Panc1 (cell line): ENCODE measurements at regions not wholly inside any gene's neighbourhood (a gene's known extent, or its start where the extent isn't known, plus 50 kb on each side); places are given as distances from the start of the nearest gene placed in this dataset.

ENCODE experiments used
- CTCF ChIP-seq: fragments of 450-650 bp; IDR thresholded peaks from 2 replicates; pipeline ENCODE4 v1.5.1; 2017; ENCODE audit warnings: mild to moderate bottlenecking
- POLR2AphosphoS5 ChIP-seq: IDR thresholded peaks from 2 replicates; pipeline ENCODE4 v1.6.1; 2012; ENCODE audit warnings: mild to moderate bottlenecking, low read depth, low read length, moderate library complexity
- REST ChIP-seq, 2 experiments: IDR thresholded peaks; 2 replicates each; pipeline ENCODE4 v1.6.1; 2011 to 2012; ENCODE audit warnings: low read depth in 2 of 2, control low read depth in 1 of 2, low read length in 1 of 2, mild to moderate bottlenecking in 1 of 2, moderate library complexity in 1 of 2; ENCODE audit not compliant: insufficient read depth in 1 of 2
- SIN3A ChIP-seq: IDR thresholded peaks from 2 replicates; pipeline ENCODE4 v1.6.1; 2012; ENCODE audit warnings: low read depth, mild to moderate bottlenecking, low read length, moderate library complexity, borderline replicate concordance; ENCODE audit not compliant: insufficient read depth
- TCF7L2 ChIP-seq: IDR thresholded peaks from 2 replicates; pipeline ENCODE4 v1.6.1; 2011; ENCODE audit warnings: mild to moderate bottlenecking, low read depth, low read length, inconsistent platforms

DNA sequence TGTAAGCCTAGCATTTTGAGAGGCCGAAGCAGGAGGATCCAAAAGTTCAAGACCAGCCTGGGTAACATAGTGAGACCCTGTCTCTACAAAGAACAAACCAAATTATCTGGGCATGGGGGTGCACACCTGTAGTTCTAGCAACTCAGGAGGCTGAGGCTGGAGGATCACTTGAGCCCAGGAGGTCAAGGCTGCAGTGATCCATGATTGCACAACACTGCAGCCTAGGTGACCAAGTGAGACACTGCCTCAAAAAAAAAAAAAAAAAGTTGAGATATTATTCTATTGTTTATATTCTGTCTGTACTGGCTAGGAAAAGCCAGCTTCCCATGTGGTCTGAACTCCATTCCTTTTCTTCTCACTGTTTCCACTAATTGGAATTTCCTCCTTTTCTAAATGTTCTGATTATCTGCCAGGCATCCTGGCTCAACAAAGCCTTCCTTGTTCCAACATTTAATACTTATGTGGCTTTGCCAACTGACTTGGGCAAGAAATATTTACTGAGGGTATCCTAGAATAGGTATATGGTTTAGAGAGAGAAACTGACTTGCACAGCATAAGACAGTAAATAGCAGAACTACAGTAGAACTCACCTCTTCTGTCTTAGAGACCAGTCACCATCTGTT, 175.2 kb upstream of the ADAMTS3 start:
- TF ChIP-seq CTCF (no peak), REST (IDR thresholded peaks at IDR 0.05; ENCODE audit: insufficient read depth in 1 of 2, low read depth in 2 of 2, low read length in 1 of 2) (no peak), SIN3A (no peak), POLR2AphosphoS5 (no peak), TCF7L2 (no peak)
